ENCODE measurements at regions not wholly inside any gene's neighbourhood (a gene's known extent, or its start where the extent isn't known, plus 50 kb on each side); places are given as distances from the start of the nearest gene placed in this dataset.

- TF ChIP-seq, protein P1, sequence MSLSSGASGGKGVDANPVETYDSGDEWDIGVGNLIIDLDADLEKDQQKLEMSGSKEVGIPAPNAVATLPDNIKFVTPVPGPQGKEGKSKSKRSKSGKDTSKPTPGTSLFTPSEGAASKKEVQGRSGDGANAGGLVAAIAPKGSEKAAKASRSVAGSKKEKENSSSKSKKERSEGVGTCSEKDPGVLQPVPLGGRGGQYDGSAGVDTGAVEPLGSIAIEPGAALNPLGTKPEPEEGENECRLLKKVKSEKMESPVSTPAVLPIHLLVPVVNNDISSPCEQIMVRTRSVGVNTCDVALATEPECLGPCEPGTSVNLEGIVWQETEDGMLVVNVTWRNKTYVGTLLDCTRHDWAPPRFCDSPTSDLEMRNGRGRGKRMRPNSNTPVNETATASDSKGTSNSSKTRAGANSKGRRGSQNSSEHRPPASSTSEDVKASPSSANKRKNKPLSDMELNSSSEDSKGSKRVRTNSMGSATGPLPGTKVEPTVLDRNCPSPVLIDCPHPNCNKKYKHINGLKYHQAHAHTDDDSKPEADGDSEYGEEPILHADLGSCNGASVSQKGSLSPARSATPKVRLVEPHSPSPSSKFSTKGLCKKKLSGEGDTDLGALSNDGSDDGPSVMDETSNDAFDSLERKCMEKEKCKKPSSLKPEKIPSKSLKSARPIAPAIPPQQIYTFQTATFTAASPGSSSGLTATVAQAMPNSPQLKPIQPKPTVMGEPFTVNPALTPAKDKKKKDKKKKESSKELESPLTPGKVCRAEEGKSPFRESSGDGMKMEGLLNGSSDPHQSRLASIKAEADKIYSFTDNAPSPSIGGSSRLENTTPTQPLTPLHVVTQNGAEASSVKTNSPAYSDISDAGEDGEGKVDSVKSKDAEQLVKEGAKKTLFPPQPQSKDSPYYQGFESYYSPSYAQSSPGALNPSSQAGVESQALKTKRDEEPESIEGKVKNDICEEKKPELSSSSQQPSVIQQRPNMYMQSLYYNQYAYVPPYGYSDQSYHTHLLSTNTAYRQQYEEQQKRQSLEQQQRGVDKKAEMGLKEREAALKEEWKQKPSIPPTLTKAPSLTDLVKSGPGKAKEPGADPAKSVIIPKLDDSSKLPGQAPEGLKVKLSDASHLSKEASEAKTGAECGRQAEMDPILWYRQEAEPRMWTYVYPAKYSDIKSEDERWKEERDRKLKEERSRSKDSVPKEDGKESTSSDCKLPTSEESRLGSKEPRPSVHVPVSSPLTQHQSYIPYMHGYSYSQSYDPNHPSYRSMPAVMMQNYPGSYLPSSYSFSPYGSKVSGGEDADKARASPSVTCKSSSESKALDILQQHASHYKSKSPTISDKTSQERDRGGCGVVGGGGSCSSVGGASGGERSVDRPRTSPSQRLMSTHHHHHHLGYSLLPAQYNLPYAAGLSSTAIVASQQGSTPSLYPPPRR (CRISPR knock-in tag; IDR thresholded peaks at IDR 0.05; ENCODE audit: borderline replicate concordance), result no peak
- TF ChIP-seq MECOM (CRISPR knock-in tag; IDR thresholded peaks at IDR 0.05), result no peak
- TF ChIP-seq NFIC (IDR thresholded peaks at IDR 0.05), result no peak
- no peak for TF ChIP-seq EZH2 (IDR thresholded peaks at IDR 0.05; ENCODE audit: borderline replicate concordance, low read depth, low read length)
- TF ChIP-seq NR2C2 (CRISPR knock-in tag; IDR thresholded peaks at IDR 0.05), result no peak
- TF ChIP-seq NR2C2 (tag; IDR thresholded peaks at IDR 0.05), result no peak
- TF ChIP-seq ZEB2 (IDR thresholded peaks at IDR 0.05), result no peak
- no peak for TF ChIP-seq EWSR1 (IDR thresholded peaks at IDR 0.05; ENCODE audit: borderline replicate concordance, low read depth, partially characterized antibody)
- no peak for TF ChIP-seq MNT (conservative IDR thresholded peaks at IDR 0.05)
Measured at GRCh38 chr2:182634386-182634785, 81.7 kb upstream of the DNAJC10 start (continued).

All from K562 (cell line).